ENCODE measurements at regions not wholly inside any gene's neighbourhood (a gene's known extent, or its start where the extent isn't known, plus 50 kb on each side); places are given as distances from the start of the nearest gene placed in this dataset.
"Not testable (repeated sequence)": the region's sequence is repeated elsewhere in the genome, so short reads cannot be mapped to it uniquely, and the experiment has no call there.

GRCh38 chr16:22722551-22723541 lies 91.1 kb upstream of the HS3ST2 start:
- DNase-seq, result not testable (repeated sequence)

- peak; percentile 80 for DNase-seq
Observed at GRCh38 chr16:22726868-22727267, 87.1 kb upstream of the HS3ST2 start.

- DNase-seq, result peak; percentile 96
Observed at GRCh38 chr16:22727285-22728166, 86.4 kb upstream of the HS3ST2 start.

- DNase-seq, result peak; percentile 62
Observed at GRCh38 chr16:22728167-22728836, 85.7 kb upstream of the HS3ST2 start.

- DNase-seq, result peak; percentile 36
Observed at GRCh38 chr16:22732400-22732799, 81.6 kb upstream of the HS3ST2 start.

GRCh38 chr16:22732959-22733358 lies 81.0 kb upstream of the HS3ST2 start:
- DNase-seq, result no peak

GRCh38 chr16:22734368-22734767 lies 79.6 kb upstream of the HS3ST2 start:
- no peak for DNase-seq

GRCh38 chr16:22736791-22737190 lies 77.2 kb upstream of the HS3ST2 start:
- no peak for DNase-seq

GRCh38 chr16:22739077-22739476 lies 74.9 kb upstream of the HS3ST2 start:
- DNase-seq, result no peak

- DNase-seq, result no peak
Observed at GRCh38 chr16:22743401-22743800, 70.6 kb upstream of the HS3ST2 start.

GRCh38 chr16:22751104-22751667 lies 62.8 kb upstream of the HS3ST2 start:
- no peak for DNase-seq

GRCh38 chr16:22751685-22752084 lies 62.3 kb upstream of the HS3ST2 start:
- DNase-seq, result no peak

GRCh38 chr16:22753451-22753850 lies 60.5 kb upstream of the HS3ST2 start:
- DNase-seq, result no peak

- DNase-seq, result no peak
Observed at GRCh38 chr16:22754577-22754976, 59.4 kb upstream of the HS3ST2 start.

- no peak for DNase-seq
Observed at GRCh38 chr16:22757202-22757601, 56.8 kb upstream of the HS3ST2 start.

GRCh38 chr16:22762486-22762885 lies 51.5 kb upstream of the HS3ST2 start:
- DNase-seq, result no peak

- no peak for DNase-seq
Observed at GRCh38 chr16:22763437-22764080, 50.4 kb upstream of the HS3ST2 start.
